Fibroblast of lung (primary cell): ENCODE measurements at regions not wholly inside any gene's neighbourhood (a gene's known extent, or its start where the extent isn't known, plus 50 kb on each side); places are given as distances from the start of the nearest gene placed in this dataset.

ENCODE experiments used
- DNase-seq, 2 donors: peaks; one replicate each; pipeline versions ENCODE4 v3.0.0 to v3.0.0-alpha.2; 2010; ENCODE audit warnings: low read depth in 2 of 2
- H2AFZ ChIP-seq: 2 replicates; pipeline ENCODE4 v1.5.1; 2012; ENCODE audit warnings: low read length, control low read depth, inconsistent platforms
- H3K27ac ChIP-seq: 2 replicates; pipeline ENCODE4 v1.5.1; 2011; ENCODE audit warnings: low read length, control low read depth; ENCODE audit not compliant: insufficient read depth
- H3K27me3 ChIP-seq: 2 replicates; pipeline ENCODE4 v1.5.1; 2011; ENCODE audit warnings: mild to moderate bottlenecking, low read length; ENCODE audit not compliant: control insufficient read depth, insufficient read depth
- H3K36me3 ChIP-seq: 2 replicates; pipeline ENCODE4 v1.5.1; 2011; ENCODE audit warnings: low read length; ENCODE audit not compliant: control insufficient read depth, insufficient read depth
- H3K4me1 ChIP-seq: 2 replicates; pipeline ENCODE4 v1.5.1; 2011; ENCODE audit warnings: low read length; ENCODE audit not compliant: control insufficient read depth, insufficient read depth; ENCODE audit errors: extremely low read depth
- H3K4me2 ChIP-seq: 2 replicates; pipeline ENCODE4 v1.5.1; 2011; ENCODE audit warnings: low read length, control low read depth; ENCODE audit not compliant: insufficient read depth; ENCODE audit errors: extremely low read depth
- H3K4me3 ChIP-seq, 4 experiments: fragments of 200-600 bp in 1 of 4; sonication (generic) in 1 of 4; replicated peaks in 1 of 4; 2 replicates each; pipeline ENCODE4 v1.5.1; 2011 to 2016; ENCODE audit warnings: low read length in 4 of 4, low read depth in 3 of 4, mild to moderate bottlenecking in 3 of 4, control low read depth in 2 of 4, inconsistent platforms in 1 of 4, mixed read lengths in 1 of 4; ENCODE audit not compliant: insufficient read depth in 1 of 4; ENCODE audit errors: control extremely low read depth in 1 of 4
- H3K79me2 ChIP-seq: 2 replicates; pipeline ENCODE4 v1.5.1; 2012; ENCODE audit warnings: mild to moderate bottlenecking, low read length, inconsistent platforms; ENCODE audit not compliant: control insufficient read depth, insufficient read depth
- H3K9ac ChIP-seq: 2 replicates; pipeline ENCODE4 v1.5.1; 2011; ENCODE audit warnings: mild to moderate bottlenecking, low read length, control low read depth; ENCODE audit not compliant: insufficient read depth
- H3K9me3 ChIP-seq: 2 replicates; pipeline ENCODE4 v1.5.1; 2012; ENCODE audit warnings: low read depth, low read length; ENCODE audit not compliant: control insufficient read depth, insufficient read depth
- H4K20me1 ChIP-seq: 2 replicates; pipeline ENCODE4 v1.5.1; 2011; ENCODE audit warnings: low read length; ENCODE audit not compliant: control insufficient read depth, insufficient read depth; ENCODE audit errors: extremely low read depth
- CTCF ChIP-seq, 2 donors: IDR thresholded peaks in 1 of 2; conservative IDR thresholded peaks in 1 of 2; 1 replicate in 1 of 2; 2 replicates in 1 of 2; pipeline ENCODE4 v1.5.1; 2011 to 2012; ENCODE audit warnings: low read length in 2 of 2, control low read depth in 1 of 2, inconsistent platforms in 1 of 2, low read depth in 1 of 2, mild to moderate bottlenecking in 1 of 2
- EZH2 ChIP-seq: IDR thresholded peaks from 2 replicates; pipeline ENCODE4 v1.5.1; 2012; ENCODE audit warnings: low read length, control low read depth, mild to moderate bottlenecking; ENCODE audit errors: missing control alignments

GRCh38 chr10:7043055-7043653, 367.7 kb downstream of the SFMBT2 start:
- TF ChIP-seq EZH2 = no peak
- TF ChIP-seq CTCF (conservative IDR thresholded peaks at IDR 0.05 in 1 of 2, IDR thresholded peaks at IDR 0.05 in 1 of 2; ENCODE audit: low read depth in 1 of 2, low read length in 2 of 2) = no peak
- H3K79me2 ChIP-seq = no peaks in the 10 kb centered on the region
- no peak overlapping the region for H3K4me3 ChIP-seq
- H3K27me3 ChIP-seq = no peaks in the 10 kb centered on the region
- H3K9ac ChIP-seq = no peak overlapping the region
- no peaks in the 10 kb centered on the region for H3K36me3 ChIP-seq
- H2AFZ ChIP-seq = no peak overlapping the region
- DNase-seq = no peak
- H3K4me2 ChIP-seq = no peak overlapping the region
- no peaks in the 10 kb centered on the region for H4K20me1 ChIP-seq
- H3K9me3 ChIP-seq = no peaks in the 10 kb centered on the region
- no peaks in the 10 kb centered on the region for H3K4me1 ChIP-seq
- no peak overlapping the region for H3K27ac ChIP-seq

GRCh38 chr10:7042419-7043054, 368.3 kb downstream of the SFMBT2 start:
- H3K27me3 ChIP-seq = no peaks in the 10 kb centered on the region
- H3K4me2 ChIP-seq = no peak overlapping the region
- no peak overlapping the region for H3K27ac ChIP-seq
- no peaks in the 10 kb centered on the region for H4K20me1 ChIP-seq
- no peaks in the 10 kb centered on the region for H3K9me3 ChIP-seq
- DNase-seq = no peak
- H3K4me1 ChIP-seq = no peaks in the 10 kb centered on the region
- H3K79me2 ChIP-seq = no peaks in the 10 kb centered on the region
- no peak overlapping the region for H2AFZ ChIP-seq
- H3K4me3 ChIP-seq = no peak overlapping the region
- no peaks in the 10 kb centered on the region for H3K36me3 ChIP-seq
- TF ChIP-seq CTCF (conservative IDR thresholded peaks at IDR 0.05 in 1 of 2, IDR thresholded peaks at IDR 0.05 in 1 of 2; ENCODE audit: low read depth in 1 of 2, low read length in 2 of 2) = no peak
- no peak for TF ChIP-seq EZH2
- no peak overlapping the region for H3K9ac ChIP-seq

GRCh38 chr10:7042000-7042399, 368.8 kb downstream of the SFMBT2 start:
- Histone ChIP-seq H2AFZ (no peak overlapping the region), H3K4me1 (no peaks in the 10 kb centered on the region), H4K20me1 (no peaks in the 10 kb centered on the region), H3K9me3 (no peaks in the 10 kb centered on the region), H3K79me2 (no peaks in the 10 kb centered on the region), H3K36me3 (no peaks in the 10 kb centered on the region), H3K4me2 (no peak overlapping the region), H3K27me3 (no peaks in the 10 kb centered on the region), H3K27ac (no peak overlapping the region), H3K4me3 (no peak overlapping the region), H3K9ac (no peak overlapping the region)
- TF ChIP-seq EZH2 (no peak), CTCF (conservative IDR thresholded peaks at IDR 0.05 in 1 of 2, IDR thresholded peaks at IDR 0.05 in 1 of 2; ENCODE audit: low read depth in 1 of 2, low read length in 2 of 2) (no peak)
- DNase-seq = no peak
